HG03457 (cell line): ENCODE measurements at regions not wholly inside any gene's neighbourhood (a gene's known extent, or its start where the extent isn't known, plus 50 kb on each side); places are given as distances from the start of the nearest gene placed in this dataset.

Source experiments
- ATAC-seq: cut with Tn5 transposase; IDR thresholded peaks from one replicate; pipeline ENCODE4 v1.9.1; 2021; ENCODE audit warnings: moderate number of reproducible peaks; ENCODE audit not compliant: unreplicated experiment

DNA sequence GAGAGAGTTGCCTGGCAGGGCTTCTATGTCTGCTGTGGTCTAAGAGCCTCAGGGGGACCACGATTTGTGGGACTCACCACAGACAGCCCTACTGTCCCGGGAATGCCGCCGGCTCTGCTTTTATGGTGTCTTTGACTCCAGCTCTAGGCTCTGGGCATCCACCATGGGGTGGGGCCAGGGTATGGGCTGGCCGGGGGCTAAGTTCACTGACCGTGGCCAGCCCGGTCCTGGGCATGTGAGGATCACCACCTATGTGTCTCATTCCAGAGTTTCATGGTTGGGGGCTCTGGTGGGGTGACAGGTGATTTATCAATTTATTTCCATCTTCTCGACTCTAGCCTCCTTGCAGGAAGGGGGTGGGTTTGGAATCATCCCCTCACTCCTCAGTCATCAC, 139.4 kb downstream of the GADD45G start:
- ATAC-seq = no peak

DNA sequence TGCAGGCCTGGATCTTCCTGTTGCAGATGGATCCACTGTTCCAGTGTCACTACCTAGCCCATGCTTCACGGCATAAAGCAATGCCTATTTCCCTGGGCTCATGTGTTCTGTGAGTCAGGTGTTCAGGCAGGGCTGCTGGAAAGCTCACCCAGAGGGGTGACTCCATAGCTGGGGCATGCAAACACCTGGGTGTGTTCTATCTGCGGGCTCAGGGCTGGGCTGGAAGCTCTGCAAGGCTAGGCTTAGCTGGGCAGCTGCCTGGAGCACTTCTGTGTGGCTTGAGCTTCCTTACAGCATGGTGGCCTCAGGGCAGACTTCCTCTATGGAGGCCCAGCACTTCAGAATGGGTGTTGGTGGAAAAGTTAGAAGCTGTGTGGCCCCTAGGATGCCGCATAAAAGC, 139.9 kb downstream of the GADD45G start:
- ATAC-seq = no peak

DNA sequence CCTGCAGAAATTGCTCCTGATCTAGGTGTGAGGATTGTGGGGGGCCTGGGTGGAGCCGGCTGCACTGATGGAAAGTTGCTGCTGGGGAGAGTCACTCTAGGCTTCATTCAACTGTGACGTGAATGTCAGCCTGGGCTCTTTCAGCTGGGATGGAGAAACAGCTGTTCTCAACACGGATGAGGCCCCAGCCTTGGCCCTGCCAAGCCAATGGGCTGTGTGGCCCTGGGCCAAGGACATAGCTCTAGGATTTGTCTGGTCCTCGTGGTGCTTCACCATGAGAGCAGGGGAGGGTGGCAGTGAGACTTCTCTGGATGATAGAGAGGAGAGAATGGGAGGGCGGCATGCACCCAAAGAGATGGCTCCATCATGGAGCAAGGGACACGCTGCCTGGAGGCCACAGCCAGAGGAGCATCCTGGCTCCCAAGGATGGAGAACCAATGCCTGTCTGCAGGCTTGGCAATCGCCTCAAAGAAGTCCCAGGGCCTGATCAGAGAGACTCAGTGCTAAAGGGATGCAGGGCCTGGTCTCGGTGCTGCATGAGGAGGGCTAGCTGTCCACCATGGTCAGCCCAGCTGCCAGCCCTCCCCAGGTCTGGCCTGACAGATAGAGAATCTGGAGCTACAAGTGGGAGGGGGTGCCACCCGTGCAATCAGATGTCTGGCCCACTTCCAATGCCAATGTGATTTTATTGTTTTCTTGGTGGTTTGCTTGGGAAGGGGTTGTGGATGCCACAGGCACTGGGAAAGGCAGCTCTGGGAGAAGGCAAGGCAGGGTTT, 141.0 kb downstream of the GADD45G start:
- no peak for ATAC-seq

DNA sequence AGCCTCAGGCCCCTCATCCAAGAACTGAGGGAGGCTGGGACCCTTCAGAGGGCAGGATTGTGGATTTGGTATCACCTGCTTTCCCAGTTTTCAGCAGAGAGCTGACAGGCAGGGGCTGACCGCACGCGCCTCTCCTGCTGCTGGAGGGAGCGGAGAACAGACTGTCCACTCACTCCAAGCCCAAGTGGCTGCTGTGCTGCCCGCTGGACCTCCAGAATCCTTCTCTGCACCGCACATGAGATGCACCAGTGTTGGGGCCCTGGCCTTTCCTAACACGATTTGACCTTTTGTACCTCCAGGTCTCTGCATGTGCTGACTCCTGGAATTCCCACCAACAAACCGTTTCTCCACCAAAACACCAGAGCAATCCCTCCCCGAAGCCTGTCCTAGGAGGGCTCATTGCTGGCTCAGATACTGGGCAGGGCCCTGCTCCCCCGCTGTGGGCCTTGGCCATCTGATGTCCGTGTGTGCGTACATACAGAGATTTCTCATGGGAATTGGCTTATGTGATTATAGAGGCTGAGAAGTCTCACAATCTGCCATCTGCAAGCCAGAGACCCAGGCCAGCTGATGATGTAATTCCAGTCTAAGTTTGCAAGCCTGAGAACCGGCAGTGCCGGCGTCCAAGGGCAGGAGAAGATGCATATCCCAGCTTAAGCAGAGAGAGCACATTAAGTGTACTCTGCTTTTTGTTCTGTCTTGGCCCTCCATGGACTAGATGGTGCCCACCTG, 141.7 kb downstream of the GADD45G start:
- no peak for ATAC-seq

DNA sequence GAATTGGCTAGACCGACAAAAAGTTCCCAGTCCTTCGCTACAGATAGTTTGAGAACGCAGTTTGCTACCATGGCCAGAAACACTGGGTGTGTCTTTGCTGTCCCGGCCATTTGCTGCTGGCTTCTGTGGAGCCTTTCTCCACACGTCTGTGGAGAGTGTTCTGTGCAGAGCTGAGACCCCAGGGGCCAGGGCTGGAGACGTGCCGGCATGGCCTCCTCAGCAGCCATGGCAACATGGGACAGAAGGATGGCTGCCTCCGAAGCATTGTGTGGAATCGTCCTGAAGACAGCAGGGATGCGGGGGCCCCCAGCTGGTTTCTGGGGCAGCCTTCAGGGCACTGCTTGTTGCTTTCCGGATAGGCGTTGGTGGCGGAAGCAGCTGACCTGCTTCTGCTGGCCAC, 142.8 kb downstream of the GADD45G start:
- no peak for ATAC-seq

DNA sequence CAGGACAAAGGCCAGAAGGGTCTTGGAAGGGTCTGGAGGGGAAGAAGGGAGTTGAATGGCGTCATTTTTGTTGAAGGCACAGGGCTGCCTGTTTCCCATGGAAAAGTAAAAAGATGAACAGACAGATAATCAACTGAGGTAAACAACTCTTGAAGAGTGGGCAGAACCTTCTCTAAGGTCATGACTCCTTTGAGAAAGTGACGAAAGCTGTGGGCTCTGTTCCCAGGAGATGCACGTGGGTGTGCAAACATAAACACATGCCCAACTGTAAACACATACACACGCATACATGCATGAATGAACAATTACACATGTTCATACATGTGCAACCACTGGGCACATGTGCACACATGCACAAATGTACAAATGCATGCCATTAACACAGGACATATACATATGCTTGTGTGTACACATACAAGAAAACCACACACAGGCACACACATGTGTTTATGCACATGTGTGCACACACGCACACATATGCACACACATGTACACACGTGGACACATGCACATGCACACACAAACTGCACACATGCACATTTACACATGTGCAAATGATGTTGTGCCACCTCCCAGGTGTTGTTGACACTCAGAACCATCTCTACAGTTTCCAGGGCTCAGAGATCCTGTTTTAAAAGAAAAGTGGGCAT, 143.3 kb downstream of the GADD45G start:
- ATAC-seq = no peak

DNA sequence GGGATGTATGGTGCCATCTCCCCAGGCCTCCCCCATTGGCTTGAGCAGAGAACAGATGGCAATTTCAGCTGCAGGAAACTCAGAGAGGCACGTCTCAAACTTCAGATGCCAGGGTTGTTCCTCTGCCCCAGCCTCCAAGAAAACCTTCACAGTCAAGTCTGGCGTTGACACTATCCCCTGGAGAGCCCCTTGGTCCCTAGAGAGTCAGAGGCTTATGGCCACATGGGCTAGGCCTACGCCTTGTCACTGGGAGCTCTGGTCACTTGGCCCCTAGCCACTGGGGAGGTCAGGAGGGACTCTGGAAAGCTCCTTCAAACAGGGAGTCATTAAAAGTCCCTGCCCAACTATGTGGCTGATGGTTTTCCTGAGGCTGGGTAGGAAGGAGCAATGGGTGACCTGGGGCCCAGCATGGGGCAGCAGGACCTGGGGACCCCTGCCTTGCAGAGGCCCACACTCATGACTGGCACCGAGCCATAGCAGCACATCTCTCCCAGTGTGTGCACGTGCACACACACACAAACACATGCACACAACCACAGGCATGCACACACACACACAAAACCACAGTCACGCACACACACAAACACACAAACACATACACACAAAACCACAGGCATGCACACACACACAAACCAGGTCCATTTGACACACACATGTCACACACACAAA, 144.2 kb downstream of the GADD45G start:
- no peak for ATAC-seq

DNA sequence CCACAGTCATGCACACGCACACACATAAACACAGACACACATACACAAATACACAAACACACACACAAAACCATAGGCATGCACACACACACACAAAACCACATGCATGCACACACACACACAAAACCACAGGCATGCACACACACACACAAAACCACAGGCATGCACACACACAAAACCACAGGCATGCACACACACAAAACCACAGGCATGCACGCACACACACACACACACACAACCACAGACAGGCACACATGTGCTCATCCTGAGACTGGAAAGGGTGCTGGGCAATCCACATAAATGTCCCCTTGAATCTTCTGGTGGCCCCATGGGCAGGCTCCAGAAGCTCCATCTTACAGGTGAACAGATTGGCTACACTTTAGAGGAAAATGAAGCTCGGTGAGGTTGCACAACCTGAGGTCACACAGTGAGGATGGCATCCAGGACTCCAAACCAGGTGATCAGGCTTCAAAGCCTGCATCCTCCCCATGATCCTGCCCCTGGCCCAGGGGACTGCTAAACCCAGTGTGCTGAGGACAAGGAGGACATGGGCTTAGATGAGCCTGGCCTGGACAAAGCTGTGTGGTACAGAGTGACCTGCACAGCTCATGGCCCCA, 144.8 kb downstream of the GADD45G start:
- ATAC-seq = no peak

DNA sequence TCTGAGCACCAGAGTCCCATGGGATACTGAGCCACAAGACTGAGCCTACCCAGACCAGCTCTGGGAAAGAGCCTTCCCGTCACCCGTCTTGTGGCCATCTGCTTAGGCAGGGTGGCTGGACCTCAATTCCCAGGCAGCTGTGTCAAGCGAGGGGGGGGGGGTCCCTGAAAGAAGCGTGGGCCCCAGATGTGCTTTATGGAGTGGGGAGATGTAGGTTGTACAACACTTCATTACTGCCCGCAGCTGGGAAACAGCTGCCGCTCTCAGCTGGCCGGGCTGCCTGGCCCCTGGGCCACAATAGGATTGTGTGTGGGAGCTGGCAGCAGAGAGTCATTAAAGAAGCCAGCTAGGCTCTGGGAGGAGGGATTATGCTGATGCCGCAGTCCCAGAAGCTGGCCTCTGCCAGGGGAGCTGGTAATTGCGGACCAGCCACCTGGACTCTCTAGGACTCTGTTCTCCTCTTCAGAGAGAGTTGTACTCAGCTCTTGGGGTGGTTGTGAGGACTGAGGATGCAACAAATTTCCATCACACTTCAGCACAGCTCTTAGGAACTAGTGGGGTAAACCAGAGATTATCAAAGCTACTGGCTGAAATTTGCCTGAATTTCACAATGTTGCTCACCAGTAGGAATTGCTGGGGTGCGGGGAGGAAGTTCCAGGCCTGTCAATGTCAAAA, 145.4 kb downstream of the GADD45G start:
- no peak for ATAC-seq

DNA sequence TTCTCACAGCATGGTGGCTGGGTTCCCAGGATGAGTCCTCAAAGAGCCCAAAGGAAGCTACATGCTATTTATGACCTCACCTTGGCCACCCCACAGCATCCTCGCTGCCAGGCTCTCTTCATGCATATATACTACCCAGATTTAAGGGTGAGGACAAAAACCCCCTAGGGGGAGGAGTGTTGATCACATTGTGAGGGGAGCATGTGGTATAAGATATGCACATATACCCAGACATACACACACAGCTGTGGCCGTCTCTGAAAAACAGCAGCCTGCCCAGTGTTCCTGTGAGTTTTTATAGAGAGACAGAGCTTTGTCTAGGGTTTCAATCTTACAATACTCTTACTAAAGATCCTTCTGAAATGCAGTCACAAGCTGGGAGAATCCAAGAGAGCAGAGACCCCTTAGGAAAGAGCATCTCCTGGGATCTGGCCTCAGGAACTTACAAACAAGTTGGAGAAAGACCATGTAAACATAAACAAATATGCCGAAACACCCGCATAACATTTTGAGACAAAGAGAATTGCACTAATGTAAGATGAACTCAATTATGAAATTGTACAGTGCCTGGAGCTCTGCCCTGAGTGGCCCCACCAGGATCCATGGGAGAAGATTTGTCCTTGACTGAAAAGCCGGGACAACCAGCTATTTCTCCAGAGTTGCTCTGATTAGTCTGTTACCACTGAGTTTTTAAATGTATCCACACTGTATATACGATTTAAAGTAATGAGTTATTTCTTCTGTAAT, 146.4 kb downstream of the GADD45G start:
- ATAC-seq = no peak

DNA sequence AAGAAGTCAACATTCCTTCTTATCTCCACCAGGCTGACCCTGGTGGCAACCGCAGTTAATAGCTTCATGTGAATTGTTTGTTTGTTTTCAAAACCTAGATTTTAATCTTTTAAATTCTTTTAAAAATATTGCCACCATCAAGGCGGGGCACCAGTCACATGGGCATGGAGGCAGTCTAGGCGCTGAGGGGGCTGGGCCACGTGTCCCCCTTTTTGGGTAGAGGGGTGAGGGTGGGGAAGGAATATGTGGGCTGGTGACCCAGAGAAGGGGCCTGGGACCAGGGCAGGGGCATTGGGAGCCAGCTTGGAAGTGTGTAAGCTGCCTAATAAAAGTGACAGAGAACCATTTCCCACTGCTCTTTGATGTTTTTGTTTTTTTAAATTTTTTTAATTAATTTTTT, 147.3 kb downstream of the GADD45G start:
- no peak for ATAC-seq

DNA sequence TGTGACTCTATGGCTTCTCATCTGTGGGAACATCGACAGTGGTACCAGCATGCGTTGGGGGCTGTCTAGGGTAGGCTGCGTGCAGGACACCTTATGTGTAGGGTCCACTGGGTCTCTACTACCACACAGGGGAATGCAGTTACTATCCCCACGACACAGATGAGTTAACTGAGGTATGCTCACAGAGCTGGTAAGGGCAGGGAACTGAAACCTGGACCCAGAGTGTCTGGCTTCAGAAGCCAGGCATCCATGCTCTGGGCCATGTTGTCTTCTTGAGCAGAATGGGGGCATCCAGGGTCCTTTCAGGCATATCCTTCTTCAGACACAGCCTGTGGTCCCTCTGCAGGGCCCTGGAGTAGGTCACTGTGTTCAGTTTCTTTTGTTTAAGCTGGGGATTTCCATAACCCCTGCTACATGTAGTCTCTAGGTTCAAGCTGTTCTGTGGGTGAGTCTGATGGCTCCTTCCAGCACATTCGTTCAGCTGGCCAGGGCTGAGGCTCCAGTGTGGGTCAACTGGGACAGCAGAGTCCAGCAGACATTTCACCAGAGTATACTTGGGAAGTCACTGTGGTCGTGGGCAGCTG, 148.8 kb downstream of the GADD45G start:
- no peak for ATAC-seq

DNA sequence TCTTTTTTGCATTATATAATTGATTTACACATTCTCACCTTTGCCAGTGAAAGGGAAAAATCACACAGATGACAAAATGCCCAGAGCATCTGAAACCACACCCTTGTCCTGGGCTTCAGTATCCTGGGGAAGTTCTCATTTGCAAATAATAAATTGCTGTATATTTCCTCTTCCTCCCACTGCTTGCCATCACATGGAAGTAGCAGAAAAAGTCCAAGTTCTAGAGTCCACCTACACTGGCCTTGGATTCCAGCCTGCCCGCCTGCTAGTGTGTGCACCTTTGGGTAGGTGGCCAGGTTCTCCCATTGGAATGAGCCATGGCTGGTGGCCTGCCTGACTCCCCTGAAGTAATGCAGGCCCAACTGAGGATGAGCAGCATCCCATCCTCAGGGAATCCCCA, 149.4 kb downstream of the GADD45G start:
- no peak for ATAC-seq

DNA sequence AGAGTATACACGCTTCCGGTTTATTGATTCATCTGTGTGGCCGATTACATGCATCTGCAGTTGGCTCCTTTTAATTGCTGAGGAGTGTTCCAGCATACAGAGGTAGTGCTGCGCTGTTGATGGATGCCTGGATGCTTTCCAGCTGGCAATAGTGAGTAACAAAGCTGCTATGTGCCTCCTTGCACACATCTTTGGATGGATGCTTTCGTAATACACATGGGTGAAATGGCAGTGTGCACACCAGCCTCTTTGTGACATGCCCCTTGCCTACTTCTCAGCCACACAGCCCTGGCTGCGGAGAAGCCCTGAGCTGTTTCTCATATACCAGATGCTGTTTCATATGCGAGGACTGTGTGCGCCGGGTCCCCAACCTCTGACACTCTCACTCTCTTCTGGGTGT, 151.0 kb downstream of the GADD45G start:
- no peak for ATAC-seq

DNA sequence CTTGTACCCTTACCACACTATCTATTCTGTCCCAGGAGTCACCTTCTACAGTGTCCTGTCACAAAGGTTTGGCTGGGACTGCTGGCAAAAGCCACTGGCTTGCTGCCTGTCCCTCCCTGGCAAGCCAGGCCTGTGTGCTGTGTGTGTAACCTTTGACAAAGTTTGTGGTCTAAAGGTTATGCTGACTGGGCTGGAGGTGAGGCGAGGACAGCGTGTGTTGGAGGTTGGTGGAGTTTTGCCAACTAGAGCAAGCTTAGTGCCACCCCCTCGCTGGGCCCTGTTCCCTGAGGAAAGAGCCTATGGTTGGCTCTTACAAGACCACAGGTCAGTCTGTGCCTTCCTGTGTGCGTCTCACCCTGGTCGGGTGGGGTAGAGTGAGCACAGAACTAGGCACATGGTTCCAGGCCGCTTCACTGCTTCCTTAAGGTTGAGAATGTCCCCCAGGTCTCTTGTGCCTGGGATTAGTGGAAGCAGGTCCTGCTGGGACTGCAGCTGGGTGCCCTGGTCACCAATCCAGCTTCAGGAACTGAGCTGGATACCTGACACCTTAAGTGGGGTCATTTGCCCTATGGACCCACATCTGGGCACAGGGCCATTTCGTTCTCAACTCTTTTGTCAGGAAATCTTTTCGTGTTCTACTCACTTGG, 152.2 kb downstream of the GADD45G start:
- no peak for ATAC-seq

DNA sequence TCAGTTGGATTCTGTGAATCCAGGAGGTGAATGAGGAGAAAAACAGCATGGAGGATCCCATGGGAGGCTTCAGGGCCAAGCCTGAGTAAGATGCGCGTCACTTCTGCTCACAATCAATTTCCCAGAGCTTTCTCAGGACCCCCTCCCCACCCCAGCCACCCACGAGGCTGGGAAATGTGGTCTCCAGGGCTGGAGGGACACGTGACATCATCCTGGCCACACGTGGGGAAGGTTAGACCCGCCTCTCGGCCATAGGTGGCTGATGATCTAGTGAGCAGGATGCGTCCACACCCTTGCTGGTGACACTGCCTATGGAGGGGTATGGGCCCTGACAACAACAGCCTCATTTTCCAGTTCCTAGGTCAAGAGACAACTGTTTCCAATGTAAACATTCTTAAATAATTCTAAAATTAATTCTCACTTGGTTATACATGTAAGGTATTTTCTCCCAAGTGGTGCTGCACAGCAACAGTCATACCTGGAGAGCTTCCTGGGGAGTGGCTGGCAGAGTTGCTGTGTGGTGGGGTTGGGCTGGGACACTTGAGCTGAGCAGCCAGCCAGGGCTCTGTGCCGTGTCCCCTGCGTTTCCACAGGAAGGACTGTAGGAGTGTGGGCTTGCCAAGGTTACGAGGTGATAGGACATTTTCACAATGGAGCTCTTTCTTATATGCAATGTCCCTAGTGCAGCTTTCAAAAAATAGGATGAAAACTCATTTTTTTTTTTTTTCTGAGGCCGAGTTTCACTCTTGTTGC, 153.1 kb downstream of the GADD45G start:
- no peak for ATAC-seq

DNA sequence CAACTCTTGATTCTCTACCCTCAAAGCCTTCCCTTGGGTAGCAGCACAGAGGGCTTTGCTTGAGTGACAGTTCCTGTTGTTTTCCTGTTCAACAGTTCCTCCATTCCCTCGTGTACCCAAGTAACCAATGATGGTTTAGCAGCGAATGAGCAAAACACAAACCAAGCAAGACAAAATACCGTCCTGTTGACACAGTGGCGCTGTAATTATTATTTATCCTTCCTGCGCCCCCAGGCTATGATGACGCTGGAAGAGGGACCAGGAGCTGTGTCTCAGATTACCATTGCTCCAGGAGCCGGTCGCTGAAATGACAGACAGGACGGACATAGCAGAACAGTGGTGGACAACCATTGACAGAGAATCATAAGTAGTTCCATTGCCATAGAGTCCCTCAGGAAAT, 154.8 kb downstream of the GADD45G start:
- no peak for ATAC-seq

DNA sequence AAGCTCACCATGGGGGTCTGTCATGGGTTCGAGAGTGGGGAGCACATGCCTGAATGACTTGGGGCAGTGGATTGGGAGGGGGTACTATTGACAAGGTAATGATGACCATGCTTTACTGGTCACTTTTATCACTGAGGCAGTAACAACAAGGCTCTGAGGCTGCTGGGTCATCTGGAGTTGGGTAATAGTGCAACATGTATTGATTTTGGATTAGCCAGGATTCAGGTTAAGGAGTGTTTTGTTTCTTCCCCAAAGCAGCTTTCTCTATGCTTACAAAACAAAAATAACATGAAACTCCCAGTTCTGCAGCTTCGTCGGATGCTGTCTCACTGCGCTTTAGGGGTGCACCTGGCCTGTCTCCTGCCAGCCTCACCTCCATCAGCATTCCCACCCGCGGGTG, 155.3 kb downstream of the GADD45G start:
- ATAC-seq = no peak
